Neural progenitor cell (in vitro differentiated cells): ENCODE measurements at regions not wholly inside any gene's neighbourhood (a gene's known extent, or its start where the extent isn't known, plus 50 kb on each side); places are given as distances from the start of the nearest gene placed in this dataset.

Experiments used
- CTCF ChIP-seq: fragments of 200-600 bp; sonication (generic); IDR thresholded peaks from 2 replicates; pipeline ENCODE4 v1.5.1; 2017; ENCODE audit warnings: antibody characterized with exemption, mild to moderate bottlenecking
- EZH2 ChIP-seq: fragments of 200-600 bp; sonication (generic); IDR thresholded peaks from 2 replicates; pipeline ENCODE4 v1.6.1; 2017; ENCODE audit warnings: antibody characterized with exemption, mild to moderate bottlenecking, moderate library complexity
- EZH2phosphoT487 ChIP-seq: fragments of 200-600 bp; sonication (generic); IDR thresholded peaks from 2 replicates; pipeline ENCODE4 v1.6.1; 2017; ENCODE audit warnings: antibody characterized with exemption

- no peak for TF ChIP-seq CTCF
- no peak for TF ChIP-seq EZH2
- no peak for TF ChIP-seq EZH2phosphoT487
Measured at GRCh38 chrX:67893931-67894330, 350.1 kb downstream of the AR start.
